CD4-positive, alpha-beta T cell (primary cell): ENCODE measurements at regions not wholly inside any gene's neighbourhood (a gene's known extent, or its start where the extent isn't known, plus 50 kb on each side); places are given as distances from the start of the nearest gene placed in this dataset.

Source experiments
- ATAC-seq: fragments of 200-7000 bp; cut with Tn5 transposase; one replicate; pipeline ENCODE4 v1.10.0; 2022; ENCODE audit warnings: mild to moderate bottlenecking; ENCODE audit not compliant: poor library complexity
- CTCF ChIA-PET: fragments of 350-600 bp; sonication (Branson Sonifier 250); formaldehyde crosslinking; loops from one replicate; lab custom pipeline; 2021; ENCODE audit warnings: antibody characterized with exemption, inconsistent platforms; lab: Charles Lee
- POLR2A ChIA-PET: fragments of 350-600 bp; sonication (Branson Sonifier 250); formaldehyde crosslinking; loops from one replicate; lab custom pipeline; 2021; ENCODE audit warnings: antibody characterized with exemption, inconsistent platforms; lab: Charles Lee
- DNase-seq, 14 experiments: peaks; one replicate each; pipeline ENCODE4 v3.0.0-alpha.2; 2013 to 2020; ENCODE audit warnings: mixed read lengths in 2 of 14
- H3K27ac ChIP-seq, 2 donors: one replicate each; pipeline versions ENCODE4 v1.5.1 to v1.7.0; 2013; ENCODE audit warnings: low read length in 2 of 2, low read depth in 1 of 2, mild to moderate bottlenecking in 1 of 2
- H3K27me3 ChIP-seq, 2 experiments: 1 replicate in 1 of 2; 2 replicates in 1 of 2; pipeline versions ENCODE4 v1.6.1 to v1.7.0; 2013; ENCODE audit warnings: low read length in 2 of 2, control low read depth in 1 of 2, mild to moderate bottlenecking in 1 of 2, moderate library complexity in 1 of 2; ENCODE audit not compliant: insufficient read depth in 2 of 2, control insufficient read depth in 1 of 2
- H3K36me3 ChIP-seq: one replicate; pipeline ENCODE4 v1.6.1; 2013; ENCODE audit warnings: low read length, control low read depth; ENCODE audit not compliant: insufficient read depth
- H3K4me1 ChIP-seq: one replicate; pipeline ENCODE4 v1.6.1; 2013; ENCODE audit warnings: low read length, control low read depth; ENCODE audit not compliant: insufficient read depth
- H3K4me3 ChIP-seq: one replicate; pipeline ENCODE4 v1.5.1; 2013; ENCODE audit warnings: mild to moderate bottlenecking, low read length, moderate library complexity
- H3K9me3 ChIP-seq, 2 experiments: 1 replicate in 1 of 2; 2 replicates in 1 of 2; pipeline versions ENCODE4 v1.6.1 to v1.7.0; 2013; ENCODE audit warnings: low read length in 2 of 2, mild to moderate bottlenecking in 2 of 2, control low read depth in 1 of 2, moderate library complexity in 1 of 2; ENCODE audit not compliant: control insufficient read depth in 1 of 2, insufficient read depth in 1 of 2
- H3K27ac Mint-ChIP-seq: one replicate; pipeline ENCODE4 v1.8.0; 2020; ENCODE audit warnings: mixed read lengths
- H3K27me3 Mint-ChIP-seq: one replicate; pipeline ENCODE4 v1.8.0; 2021; ENCODE audit warnings: mixed read lengths
- H3K36me3 Mint-ChIP-seq: one replicate; pipeline ENCODE4 v1.8.0; 2021; ENCODE audit warnings: low read depth, mixed read lengths
- H3K4me1 Mint-ChIP-seq: one replicate; pipeline ENCODE4 v1.8.0; 2021; ENCODE audit warnings: low read depth, mixed read lengths
- H3K4me3 Mint-ChIP-seq: one replicate; pipeline ENCODE4 v1.8.0; 2020; ENCODE audit warnings: mild to moderate bottlenecking, mixed read lengths
- H3K9me3 Mint-ChIP-seq: one replicate; pipeline ENCODE4 v1.8.0; 2020; ENCODE audit warnings: mixed read lengths
- intact Hi-C, 2 experiments: fragments of 100-400 bp; cut with DNase I in 1 of 2; cut with micrococcal nuclease in 1 of 2; formaldehyde crosslinking; loops; one replicate each; pipeline versions ENCODE4 v1.15.1 to v1.9.0; 2023 to 2025; cut with DNase I, micrococcal nuclease
- TF ChIP-seq, protein P1 (sequence below): fragments of 200-600 bp; IDR thresholded peaks from one replicate; pipeline ENCODE4 v1.8.0; 2022; ENCODE audit warnings: antibody characterized with exemption, mild to moderate bottlenecking

DNA sequence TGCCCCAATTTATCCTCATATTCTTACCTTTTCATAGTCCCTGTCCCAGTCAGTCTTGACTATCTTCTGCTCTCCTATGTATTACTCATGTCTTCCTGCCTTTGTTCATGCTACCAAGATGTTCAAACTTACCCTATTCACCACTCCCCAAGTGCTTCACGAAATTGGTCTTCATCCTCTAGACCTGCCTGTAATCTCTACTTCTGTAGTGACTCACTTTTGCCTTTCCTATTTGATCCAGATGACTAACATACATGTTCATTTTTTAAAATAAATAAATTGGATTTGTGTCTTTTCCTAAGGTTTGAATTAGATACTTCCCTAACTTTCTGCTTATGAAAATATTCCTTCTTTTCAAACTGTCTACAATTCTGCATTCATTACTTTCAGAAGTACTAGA, 107.7 kb upstream of the PPM1H start:
- DNase-seq: no peak
- CTCF ChIA-PET: no interaction called here
- H3K36me3 ChIP-seq: no peaks in the 10 kb centered on the region
- ATAC-seq: no peak
- H3K4me3 Mint-ChIP-seq: no peak overlapping the region
- no peaks in the 10 kb centered on the region for H3K36me3 Mint-ChIP-seq
- intact Hi-C loops: no loop called here
- H3K9me3 ChIP-seq: no peaks in the 10 kb centered on the region
- no peak overlapping the region for H3K27ac Mint-ChIP-seq
- no peaks in the 10 kb centered on the region for H3K27me3 ChIP-seq
- TF ChIP-seq, protein P1, sequence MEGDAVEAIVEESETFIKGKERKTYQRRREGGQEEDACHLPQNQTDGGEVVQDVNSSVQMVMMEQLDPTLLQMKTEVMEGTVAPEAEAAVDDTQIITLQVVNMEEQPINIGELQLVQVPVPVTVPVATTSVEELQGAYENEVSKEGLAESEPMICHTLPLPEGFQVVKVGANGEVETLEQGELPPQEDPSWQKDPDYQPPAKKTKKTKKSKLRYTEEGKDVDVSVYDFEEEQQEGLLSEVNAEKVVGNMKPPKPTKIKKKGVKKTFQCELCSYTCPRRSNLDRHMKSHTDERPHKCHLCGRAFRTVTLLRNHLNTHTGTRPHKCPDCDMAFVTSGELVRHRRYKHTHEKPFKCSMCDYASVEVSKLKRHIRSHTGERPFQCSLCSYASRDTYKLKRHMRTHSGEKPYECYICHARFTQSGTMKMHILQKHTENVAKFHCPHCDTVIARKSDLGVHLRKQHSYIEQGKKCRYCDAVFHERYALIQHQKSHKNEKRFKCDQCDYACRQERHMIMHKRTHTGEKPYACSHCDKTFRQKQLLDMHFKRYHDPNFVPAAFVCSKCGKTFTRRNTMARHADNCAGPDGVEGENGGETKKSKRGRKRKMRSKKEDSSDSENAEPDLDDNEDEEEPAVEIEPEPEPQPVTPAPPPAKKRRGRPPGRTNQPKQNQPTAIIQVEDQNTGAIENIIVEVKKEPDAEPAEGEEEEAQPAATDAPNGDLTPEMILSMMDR: no peak
- H3K27ac ChIP-seq: no peak overlapping the region
- H3K4me1 ChIP-seq: no peaks in the 10 kb centered on the region
- no peaks in the 10 kb centered on the region for H3K9me3 Mint-ChIP-seq
- POLR2A ChIA-PET: no interaction called here
- H3K4me3 ChIP-seq: no peak overlapping the region
- no peaks in the 10 kb centered on the region for H3K27me3 Mint-ChIP-seq
- H3K4me1 Mint-ChIP-seq: no peaks in the 10 kb centered on the region

DNA sequence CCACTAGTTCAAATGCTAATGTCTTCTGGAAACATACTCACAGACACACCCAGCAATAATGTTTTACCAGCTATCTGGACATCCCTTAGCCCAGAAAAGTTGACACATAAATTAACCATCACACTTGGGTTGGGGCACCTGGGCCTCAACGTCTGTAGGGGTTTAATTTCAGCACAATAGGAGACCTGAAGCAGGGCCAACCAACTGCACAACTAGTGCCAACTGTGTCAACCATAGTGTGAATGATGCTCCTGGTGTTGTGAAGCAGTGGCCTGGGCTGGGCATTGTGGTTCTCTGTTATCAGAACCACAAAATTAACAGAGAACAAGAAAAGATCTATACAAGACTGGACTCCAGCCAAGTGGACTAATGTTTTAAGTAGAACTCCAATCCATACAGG, 106.7 kb upstream of the PPM1H start:
- Histone ChIP-seq H3K27me3 (no peaks in the 10 kb centered on the region), H3K4me1 (no peaks in the 10 kb centered on the region), H3K27ac (no peak overlapping the region), H3K4me3 (no peak overlapping the region), H3K36me3 (no peaks in the 10 kb centered on the region), H3K9me3 (no peaks in the 10 kb centered on the region)
- TF ChIP-seq, protein P1: no peak
- ATAC-seq: no peak
- ChIA-PET CTCF (no interaction called here), POLR2A (no interaction called here)
- intact Hi-C loops: no loop called here
- Mint-ChIP-seq H3K4me3 (no peak overlapping the region), H3K9me3 (no peaks in the 10 kb centered on the region), H3K27me3 (no peaks in the 10 kb centered on the region), H3K36me3 (no peaks in the 10 kb centered on the region), H3K4me1 (no peaks in the 10 kb centered on the region), H3K27ac (no peak overlapping the region)
- DNase-seq: no peak

DNA sequence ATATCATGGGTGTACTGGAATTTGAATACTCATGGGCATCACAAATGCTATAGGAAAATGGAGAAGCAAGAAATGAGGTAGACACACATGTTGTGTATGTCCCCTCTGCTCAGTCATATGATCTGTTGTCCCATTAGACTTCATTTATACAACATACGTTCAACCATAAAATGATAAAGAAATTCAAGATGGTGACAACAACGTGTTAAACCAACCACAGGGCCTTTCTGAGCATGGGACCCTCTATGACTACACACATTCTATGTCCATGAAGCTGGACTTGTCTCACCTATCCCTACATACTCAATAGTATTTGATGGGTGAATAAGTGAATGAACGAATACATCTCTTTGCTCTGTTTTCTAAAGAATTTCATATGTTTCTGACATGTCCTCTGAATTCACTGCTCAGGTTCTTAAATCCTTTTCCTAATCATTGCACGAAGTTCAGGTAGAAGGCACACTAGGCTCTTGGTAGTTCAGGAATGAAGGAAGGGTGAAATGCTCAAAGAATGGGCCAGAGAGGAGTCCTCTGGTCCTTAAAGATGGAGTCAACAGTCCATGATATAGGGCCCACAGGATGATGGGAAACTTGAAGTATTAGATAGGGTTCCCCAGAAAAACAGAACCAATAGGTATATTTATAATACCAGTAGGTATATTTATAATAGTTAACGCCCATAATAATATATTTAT, 105.7 kb upstream of the PPM1H start:
- Mint-ChIP-seq H3K9me3 (no peaks in the 10 kb centered on the region), H3K27ac (no peak overlapping the region), H3K4me3 (no peak overlapping the region), H3K4me1 (no peaks in the 10 kb centered on the region), H3K27me3 (no peaks in the 10 kb centered on the region), H3K36me3 (no peaks in the 10 kb centered on the region)
- intact Hi-C loops: no loop called here
- CTCF ChIA-PET: no interaction called here
- POLR2A ChIA-PET: no interaction called here
- Histone ChIP-seq H3K27me3 (no peaks in the 10 kb centered on the region), H3K9me3 (no peaks in the 10 kb centered on the region), H3K4me3 (no peak overlapping the region), H3K36me3 (no peaks in the 10 kb centered on the region), H3K4me1 (no peaks in the 10 kb centered on the region), H3K27ac (no peak overlapping the region)
- DNase-seq (no peak), ATAC-seq (no peak)
- TF ChIP-seq, protein P1: no peak
